NCI-H2196 (cell line): ENCODE measurements at regions not wholly inside any gene's neighbourhood (a gene's known extent, or its start where the extent isn't known, plus 50 kb on each side); places are given as distances from the start of the nearest gene placed in this dataset.
"Not testable (repeated sequence)": the region's sequence is repeated elsewhere in the genome, so short reads cannot be mapped to it uniquely, and the experiment has no call there.

ENCODE experiments used
- DNase-seq: peaks from one replicate; lab custom pipeline; 2025; ENCODE audit not compliant: unreplicated experiment; lab: John Stamatoyannopoulos, UW

- DNase-seq: no peak
These were observed 990.4 kb upstream of the ACO1 start for GRCh38 chr9:31394015-31394473.

- DNase-seq: no peak
These were observed 972.4 kb upstream of the ACO1 start for GRCh38 chr9:31412081-31412480.

- DNase-seq: no peak
These were observed 969.3 kb upstream of the ACO1 start for GRCh38 chr9:31415164-31415563.

GRCh38 chr9:31418419-31418818 is 966.0 kb upstream of the ACO1 start:
- no peak for DNase-seq

GRCh38 chr9:31443630-31444457 is 940.6 kb upstream of the ACO1 start:
- not testable (repeated sequence) for DNase-seq

GRCh38 chr9:31445357-31445756 is 939.1 kb upstream of the ACO1 start:
- no peak for DNase-seq

GRCh38 chr9:31445960-31446359 is 938.5 kb upstream of the ACO1 start:
- no peak for DNase-seq

- no peak for DNase-seq
These were observed 917.4 kb upstream of the ACO1 start for GRCh38 chr9:31467075-31467474.

GRCh38 chr9:31470051-31470450 is 914.4 kb upstream of the ACO1 start:
- DNase-seq: no peak

GRCh38 chr9:31471010-31471409 is 913.4 kb upstream of the ACO1 start:
- no peak for DNase-seq

- DNase-seq: no peak
These were observed 897.8 kb upstream of the ACO1 start for GRCh38 chr9:31486630-31487029.

- no peak for DNase-seq
These were observed 893.8 kb upstream of the ACO1 start for GRCh38 chr9:31490551-31491106.

- DNase-seq: no peak
These were observed 892.2 kb upstream of the ACO1 start for GRCh38 chr9:31492229-31492628.

- no peak for DNase-seq
These were observed 884.0 kb upstream of the ACO1 start for GRCh38 chr9:31500422-31500821.

GRCh38 chr9:31519011-31519410 is 865.4 kb upstream of the ACO1 start:
- DNase-seq: no peak

GRCh38 chr9:31519424-31519823 is 865.0 kb upstream of the ACO1 start:
- DNase-seq: no peak

GRCh38 chr9:31519826-31520225 is 864.6 kb upstream of the ACO1 start:
- no peak for DNase-seq

- no peak for DNase-seq
These were observed 864.0 kb upstream of the ACO1 start for GRCh38 chr9:31520301-31521085.

- DNase-seq: no peak
These were observed 848.8 kb upstream of the ACO1 start for GRCh38 chr9:31535651-31536050.

- no peak for DNase-seq
These were observed 848.0 kb upstream of the ACO1 start for GRCh38 chr9:31536471-31536870.

- DNase-seq: no peak
These were observed 842.6 kb upstream of the ACO1 start for GRCh38 chr9:31541721-31542281.
